ENCODE measurements at regions not wholly inside any gene's neighbourhood (a gene's known extent, or its start where the extent isn't known, plus 50 kb on each side); places are given as distances from the start of the nearest gene placed in this dataset.

GRCh38 chr5:118270526-118270925 lies 717.8 kb downstream of the DTWD2 start:
- Mint-ChIP-seq H3K36me3 (ENCODE audit: low read depth) (no peaks in the 10 kb centered on the region), H3K4me3 (no peak overlapping the region), H3K27me3 (ENCODE audit: insufficient read depth, low read depth, poor library complexity) (no peaks in the 10 kb centered on the region), H3K27ac (no peak overlapping the region), H3K4me1 (no peaks in the 10 kb centered on the region), H3K9me3 (0 out of 3 replicates have a peak, but pooled peaks cover 3% of the 10 kb centered on the region)
- Histone ChIP-seq H3K79me2 (replicated peaks; ENCODE audit: insufficient read depth) (no peaks in the 10 kb centered on the region), H3F3A (replicated peaks; ENCODE audit: low read depth) (no peaks in the 10 kb centered on the region), H3K27me3 (ENCODE audit: insufficient read depth) (no peaks in the 10 kb centered on the region), H3K27ac (ENCODE audit: low read depth) (no peak overlapping the region), H3K9me2 (ENCODE audit: insufficient read depth) (peaks cover 3% of the 10 kb centered on the region; the same call in 1 of the 2 replicates), H4K20me1 (replicated peaks; ENCODE audit: insufficient read depth) (no peaks in the 10 kb centered on the region), H3K4me1 (ENCODE audit: insufficient read depth) (no peaks in the 10 kb centered on the region), H2AFZ (no peak overlapping the region), H3K36me3 (ENCODE audit: insufficient read depth) (no peaks in the 10 kb centered on the region), H3K4me2 (no peak overlapping the region), H3K4me3 (no peak overlapping the region)
- ATAC-seq = no peak
- DNase-seq (ENCODE audit: low spot score) = no peak
- TF ChIP-seq JUNB (IDR thresholded peaks at IDR 0.05; ENCODE audit: unreplicated experiment) (no peak), EZH2phosphoT487 (IDR thresholded peaks at IDR 0.05; ENCODE audit: unreplicated experiment) (no peak), NANOG (IDR thresholded peaks at IDR 0.05; ENCODE audit: borderline replicate concordance) (no peak), ZNF114 (CRISPR knock-in tag; IDR thresholded peaks at IDR 0.05) (no peak), ZNF331 (CRISPR knock-in tag; IDR thresholded peaks at IDR 0.05; ENCODE audit: low read depth) (no peak)

GRCh38 chr5:118258223-118258622 lies 730.1 kb downstream of the DTWD2 start:
- no peaks in the 10 kb centered on the region for H4K20me1 ChIP-seq (replicated peaks; ENCODE audit: insufficient read depth)
- H3K27me3 Mint-ChIP-seq (ENCODE audit: insufficient read depth, low read depth, poor library complexity) = no peaks in the 10 kb centered on the region
- TF ChIP-seq EZH2 (IDR thresholded peaks at IDR 0.05; ENCODE audit: low read depth, unreplicated experiment) = no peak
- no peak for TF ChIP-seq CTCF (conservative IDR thresholded peaks at IDR 0.05; ENCODE audit: low read depth in 2 of 2)
- no peak for TF ChIP-seq EZH2phosphoT487 (IDR thresholded peaks at IDR 0.05; ENCODE audit: unreplicated experiment)
- no peak for TF ChIP-seq CREB1 (CRISPR knock-in tag; IDR thresholded peaks at IDR 0.05; ENCODE audit: low read depth)
- no peak for TF ChIP-seq ZNF114 (CRISPR knock-in tag; IDR thresholded peaks at IDR 0.05)
- no peak for TF ChIP-seq POLR2AphosphoS5 (IDR thresholded peaks at IDR 0.05; ENCODE audit: low read depth)
- TF ChIP-seq ZNF331 (CRISPR knock-in tag; IDR thresholded peaks at IDR 0.05; ENCODE audit: low read depth) = no peak
- TF ChIP-seq JUNB (IDR thresholded peaks at IDR 0.05; ENCODE audit: unreplicated experiment) = no peak

DNA sequence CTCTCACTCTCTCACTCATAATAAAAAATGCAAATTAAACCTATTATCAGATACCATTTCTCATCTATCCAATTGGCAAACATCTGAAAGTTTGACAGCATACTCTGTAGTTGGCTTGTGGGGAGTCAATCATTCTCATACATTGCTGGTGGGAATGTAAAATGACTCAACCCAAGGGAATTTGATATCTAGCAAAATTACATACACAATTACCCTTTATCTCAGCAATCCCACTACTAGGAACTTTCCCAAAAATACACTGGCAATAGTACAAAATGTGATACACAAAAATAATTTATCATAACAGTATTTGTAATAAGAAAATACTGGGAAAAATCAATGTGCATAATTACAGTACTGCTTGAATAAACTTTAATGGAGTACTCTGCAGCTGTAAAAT lies 731.3 kb downstream of the DTWD2 start:
- Histone ChIP-seq H3K9me2 (ENCODE audit: insufficient read depth) (no peaks in the 10 kb centered on the region), H4K20me1 (replicated peaks; ENCODE audit: insufficient read depth) (no peaks in the 10 kb centered on the region), H3F3A (replicated peaks; ENCODE audit: low read depth) (no peaks in the 10 kb centered on the region), H3K79me2 (replicated peaks; ENCODE audit: insufficient read depth) (no peaks in the 10 kb centered on the region), H3K4me3 (no peak overlapping the region), H3K27me3 (ENCODE audit: insufficient read depth) (no peaks in the 10 kb centered on the region), H3K4me1 (ENCODE audit: insufficient read depth) (no peaks in the 10 kb centered on the region), H2AFZ (no peak overlapping the region), H3K36me3 (ENCODE audit: insufficient read depth) (no peaks in the 10 kb centered on the region), H3K27ac (ENCODE audit: low read depth) (no peak overlapping the region), H3K4me2 (no peak overlapping the region)
- DNase-seq (ENCODE audit: low spot score) (no peak), ATAC-seq (no peak)
- Mint-ChIP-seq H3K4me3 (no peak overlapping the region), H3K9me3 (peaks cover 2% of the 10 kb centered on the region; the same call in 1 of the 3 replicates), H3K36me3 (ENCODE audit: low read depth) (no peaks in the 10 kb centered on the region), H3K27me3 (ENCODE audit: insufficient read depth, low read depth, poor library complexity) (no peaks in the 10 kb centered on the region), H3K27ac (no peak overlapping the region), H3K4me1 (peaks cover 4% of the 10 kb centered on the region; the same call in 1 of the 3 replicates)
- no peak for TF ChIP-seq CTCF (conservative IDR thresholded peaks at IDR 0.05; ENCODE audit: low read depth in 2 of 2)

More at GRCh38 chr5:118258223-118258622, 730.1 kb downstream of the DTWD2 start:
- DNase-seq (ENCODE audit: low spot score) (no peak), ATAC-seq (no peak)
- Mint-ChIP-seq H3K36me3 (ENCODE audit: low read depth) (no peaks in the 10 kb centered on the region), H3K27ac (no peak overlapping the region), H3K4me3 (no peak overlapping the region), H3K4me1 (peaks cover 4% of the 10 kb centered on the region; the same call in 1 of the 3 replicates), H3K9me3 (no peaks in the 10 kb centered on the region)
- Histone ChIP-seq H3K4me3 (no peak overlapping the region), H3K27me3 (ENCODE audit: insufficient read depth) (no peaks in the 10 kb centered on the region), H3K4me2 (no peak overlapping the region), H3K4me1 (ENCODE audit: insufficient read depth) (no peaks in the 10 kb centered on the region), H3K27ac (ENCODE audit: low read depth) (no peak overlapping the region), H3K36me3 (ENCODE audit: insufficient read depth) (no peaks in the 10 kb centered on the region), H2AFZ (no peak overlapping the region), H3K79me2 (replicated peaks; ENCODE audit: insufficient read depth) (no peaks in the 10 kb centered on the region), H3K9me2 (ENCODE audit: insufficient read depth) (no peaks in the 10 kb centered on the region), H3F3A (replicated peaks; ENCODE audit: low read depth) (no peaks in the 10 kb centered on the region)

Data from GM23338 (cell line).